Naive thymus-derived CD4-positive, alpha-beta T cell (primary cell): ENCODE measurements at regions not wholly inside any gene's neighbourhood (a gene's known extent, or its start where the extent isn't known, plus 50 kb on each side); places are given as distances from the start of the nearest gene placed in this dataset.

Experiments used
- ATAC-seq: fragments of 150-1000 bp; cut with Tn5 transposase; 2 replicates; pipeline ENCODE4 v1.10.0; 2021; ENCODE audit warnings: mild to moderate bottlenecking, moderate library complexity
- CTCF ChIA-PET: fragments of 350-600 bp; sonication (Branson Sonifier 250); formaldehyde crosslinking; loops from one replicate; lab custom pipeline; 2021; ENCODE audit warnings: antibody characterized with exemption; lab: Charles Lee
- POLR2A ChIA-PET: fragments of 350-600 bp; sonication (Branson Sonifier 250); formaldehyde crosslinking; loops from one replicate; lab custom pipeline; 2021; ENCODE audit warnings: antibody characterized with exemption, inconsistent platforms; lab: Charles Lee
- DNase-seq, 9 donors: peaks; one replicate each; pipeline versions ENCODE4 v3.0.0 to v3.0.0-alpha.2; 2020 to 2022; ENCODE audit warnings: mixed read lengths in 1 of 9
- H3K27ac ChIP-seq: one replicate; pipeline ENCODE4 v1.7.0; 2013; ENCODE audit warnings: mild to moderate bottlenecking, low read depth, low read length, moderate library complexity
- H3K27me3 ChIP-seq, 2 donors: one replicate each; pipeline ENCODE4 v1.7.0; 2013; ENCODE audit warnings: low read length in 2 of 2, mild to moderate bottlenecking in 2 of 2, moderate library complexity in 2 of 2; ENCODE audit not compliant: control insufficient read depth in 2 of 2, insufficient read depth in 2 of 2
- H3K36me3 ChIP-seq, 3 experiments: 1 replicate in 2 of 3; 2 replicates in 1 of 3; pipeline ENCODE4 v1.7.0; 2013; ENCODE audit warnings: low read length in 3 of 3, mild to moderate bottlenecking in 3 of 3, moderate library complexity in 1 of 3; ENCODE audit not compliant: insufficient read depth in 3 of 3, control insufficient read depth in 2 of 3
- H3K4me1 ChIP-seq, 2 donors: one replicate each; pipeline ENCODE4 v1.7.0; 2013; ENCODE audit warnings: low read length in 2 of 2, mild to moderate bottlenecking in 2 of 2, moderate library complexity in 1 of 2; ENCODE audit not compliant: control insufficient read depth in 2 of 2, insufficient read depth in 2 of 2
- H3K4me3 ChIP-seq: 2 replicates; pipeline ENCODE4 v1.7.0; 2013; ENCODE audit warnings: mild to moderate bottlenecking, low read length
- H3K9me3 ChIP-seq, 3 experiments: 1 replicate in 2 of 3; 2 replicates in 1 of 3; pipeline ENCODE4 v1.7.0; 2013; ENCODE audit warnings: low read length in 3 of 3; ENCODE audit not compliant: control insufficient read depth in 2 of 3
- H3K27ac Mint-ChIP-seq, 9 donors: one replicate each; pipeline ENCODE4 v1.8.0; 2020 to 2022; ENCODE audit warnings: mixed read lengths in 9 of 9, mild to moderate bottlenecking in 8 of 9, moderate library complexity in 5 of 9, inconsistent platforms in 2 of 9
- H3K27me3 Mint-ChIP-seq, 5 donors: one replicate each; pipeline ENCODE4 v1.8.0; 2021 to 2022; ENCODE audit warnings: mixed read lengths in 5 of 5, mild to moderate bottlenecking in 1 of 5
- H3K36me3 Mint-ChIP-seq, 5 donors: one replicate each; pipeline ENCODE4 v1.8.0; 2020 to 2022; ENCODE audit warnings: mixed read lengths in 5 of 5, mild to moderate bottlenecking in 3 of 5, inconsistent platforms in 1 of 5
- H3K4me1 Mint-ChIP-seq, 7 donors: one replicate each; pipeline ENCODE4 v1.8.0; 2020 to 2022; ENCODE audit warnings: mixed read lengths in 7 of 7, mild to moderate bottlenecking in 3 of 7, inconsistent platforms in 1 of 7
- H3K4me3 Mint-ChIP-seq, 10 donors: one replicate each; pipeline ENCODE4 v1.8.0; 2020 to 2022; ENCODE audit warnings: mild to moderate bottlenecking in 10 of 10, mixed read lengths in 10 of 10, moderate library complexity in 6 of 10, inconsistent platforms in 2 of 10
- H3K9me3 Mint-ChIP-seq, 11 donors: one replicate each; pipeline ENCODE4 v1.8.0; 2020 to 2022; ENCODE audit warnings: mixed read lengths in 11 of 11, mild to moderate bottlenecking in 4 of 11, inconsistent platforms in 1 of 11, moderate library complexity in 1 of 11
- intact Hi-C, 2 donors: fragments of 100-400 bp; cut with micrococcal nuclease; formaldehyde crosslinking; loops; one replicate each; pipeline ENCODE4 v1.15.1; 2023

DNA sequence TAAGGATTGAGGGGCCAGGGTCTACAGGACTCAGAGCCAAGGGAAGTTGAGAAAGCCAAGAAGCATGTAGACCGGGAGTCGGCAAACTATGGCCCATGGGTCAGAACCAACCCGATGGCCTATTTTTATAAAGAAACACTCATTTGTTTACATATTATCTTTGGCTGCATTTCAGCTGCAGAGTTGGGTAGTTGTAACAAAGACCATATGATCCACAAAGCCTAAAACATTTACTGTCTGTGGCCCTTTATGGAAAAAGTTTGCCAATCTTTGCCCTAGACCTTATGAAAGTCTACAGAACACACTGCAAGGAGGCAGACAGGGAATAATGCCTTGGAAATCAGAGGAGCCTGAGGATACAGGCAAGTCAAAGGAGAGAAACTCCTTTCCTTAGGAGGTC lies 63.2 kb upstream of the MNS1 start:
- no peak overlapping the region for H3K4me3 Mint-ChIP-seq
- CTCF ChIA-PET, result no interaction called here
- H3K27me3 Mint-ChIP-seq, result peaks cover 7 to 17% (median 16%) of the 10 kb centered on the region in 5 donors
- Histone ChIP-seq H3K36me3 (no peaks in the 10 kb centered on the region), H3K27me3 (no peaks in the 10 kb centered on the region), H3K27ac (no peak overlapping the region), H3K4me1 (no peaks in the 10 kb centered on the region), H3K4me3 (no peak overlapping the region), H3K9me3 (no peaks in the 10 kb centered on the region)
- H3K27ac Mint-ChIP-seq, result no peak overlapping the region
- no peaks in the 10 kb centered on the region for H3K4me1 Mint-ChIP-seq
- POLR2A ChIA-PET, result no interaction called here
- ATAC-seq (no peak), DNase-seq (no peak)
- intact Hi-C loops, result no loop called here
- no peaks in the 10 kb centered on the region for H3K9me3 Mint-ChIP-seq
- H3K36me3 Mint-ChIP-seq, result no peaks in the 10 kb centered on the region

DNA sequence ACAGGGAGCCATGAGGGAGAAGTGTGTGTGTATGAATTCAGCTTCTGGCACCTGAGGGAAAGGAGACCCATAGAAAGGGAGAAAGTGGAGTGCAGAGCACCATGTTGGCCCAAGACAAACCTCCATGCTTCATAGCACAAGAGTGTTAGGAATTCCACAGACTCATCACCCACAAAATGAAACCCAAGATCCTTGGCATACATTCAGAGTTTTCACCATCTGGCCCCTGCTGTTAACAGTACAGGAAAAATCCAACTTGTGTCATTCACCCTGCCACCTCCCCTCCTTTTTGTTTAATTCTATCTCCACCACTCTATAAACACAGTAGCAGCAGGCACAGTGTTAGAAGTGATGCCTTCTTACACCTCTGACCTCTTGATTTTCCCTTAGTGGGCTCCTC lies 60.0 kb upstream of the MNS1 start:
- POLR2A ChIA-PET, result no interaction called here
- H3K4me1 Mint-ChIP-seq, result no peaks in the 10 kb centered on the region

DNA sequence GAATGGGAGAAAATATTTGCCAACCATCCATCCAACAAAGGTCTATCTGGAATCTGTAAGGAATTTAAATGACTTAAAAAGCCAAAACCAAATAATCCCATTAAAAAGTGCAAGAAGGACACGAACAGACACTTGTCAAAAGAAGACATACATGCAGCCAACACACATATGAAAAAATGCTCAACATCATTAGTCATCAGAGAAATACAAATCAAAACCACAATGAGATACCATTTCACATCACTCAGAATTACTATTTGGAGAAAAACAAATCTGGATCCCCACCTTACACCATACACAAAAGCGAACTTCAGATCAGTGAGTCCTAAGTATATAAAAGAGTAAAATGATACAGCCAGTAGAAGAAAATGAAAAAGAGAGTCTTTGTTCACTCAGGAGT lies 58.6 kb upstream of the MNS1 start:
- Mint-ChIP-seq H3K9me3 (peaks cover 0 to 17% (median 6%) of the 10 kb centered on the region in 11 donors), H3K4me3 (no peak overlapping the region), H3K27me3 (peaks cover 28 to 42% (median 32%) of the 10 kb centered on the region in 5 donors), H3K27ac (no peak overlapping the region), H3K36me3 (peaks cover 0 to 5% (median 0%) of the 10 kb centered on the region in 5 donors), H3K4me1 (no peaks in the 10 kb centered on the region)
- Histone ChIP-seq H3K4me3 (no peak overlapping the region), H3K36me3 (no peaks in the 10 kb centered on the region), H3K27ac (no peak overlapping the region), H3K9me3 (no peaks in the 10 kb centered on the region), H3K4me1 (no peaks in the 10 kb centered on the region), H3K27me3 (no peaks in the 10 kb centered on the region)
- ChIA-PET CTCF (no interaction called here), POLR2A (no interaction called here)
- no peak for ATAC-seq
- intact Hi-C loops, result no loop called here
- DNase-seq, result no peak

More for the DNA sequence above, 60.0 kb upstream of the MNS1 start:
- ATAC-seq (no peak), DNase-seq (no peak)
- no peak overlapping the region for H3K27ac ChIP-seq
- intact Hi-C loops, result no loop called here
- peaks cover 0 to 10% (median 0%) of the 10 kb centered on the region in 11 donors for H3K9me3 Mint-ChIP-seq
- H3K36me3 Mint-ChIP-seq, result no peaks in the 10 kb centered on the region
- CTCF ChIA-PET, result no interaction called here
- no peaks in the 10 kb centered on the region for H3K36me3 ChIP-seq
- no peak overlapping the region for H3K4me3 ChIP-seq
- H3K27me3 ChIP-seq, result no peaks in the 10 kb centered on the region
- H3K4me3 Mint-ChIP-seq, result no peak overlapping the region
- H3K4me1 ChIP-seq, result no peaks in the 10 kb centered on the region
- no peaks in the 10 kb centered on the region for H3K9me3 ChIP-seq
- peaks cover 20 to 35% (median 23%) of the 10 kb centered on the region in 5 donors for H3K27me3 Mint-ChIP-seq
- no peak overlapping the region for H3K27ac Mint-ChIP-seq

DNA sequence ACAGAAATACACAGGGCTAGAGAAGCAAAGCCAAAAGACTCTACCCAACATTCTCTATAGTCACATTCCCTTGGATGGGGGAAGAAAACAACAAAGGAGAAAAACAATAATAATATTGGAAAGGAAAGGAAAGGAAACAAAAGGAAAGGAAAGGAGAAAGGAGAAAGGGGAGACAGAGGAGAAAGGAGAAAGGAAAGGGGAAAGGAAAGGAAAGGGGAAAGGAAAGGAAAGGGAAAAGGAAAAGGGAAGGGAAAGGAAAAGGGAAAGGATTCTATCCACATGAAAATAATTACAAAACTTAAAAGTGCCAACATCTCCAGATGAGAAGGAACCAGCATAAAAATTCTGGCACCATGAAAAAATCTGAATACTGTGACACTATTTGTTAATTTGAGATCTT lies 54.1 kb upstream of the MNS1 start:
- peaks cover 3 to 44% (median 26%) of the 10 kb centered on the region in 11 donors for H3K9me3 Mint-ChIP-seq
- DNase-seq, result no peak
- no peaks in the 10 kb centered on the region for H3K4me1 ChIP-seq
- H3K27ac Mint-ChIP-seq, result no peak overlapping the region
- no peaks in the 10 kb centered on the region for H3K9me3 ChIP-seq
- no peak for ATAC-seq
- no peaks in the 10 kb centered on the region for H3K4me1 Mint-ChIP-seq
- no peak overlapping the region for H3K27ac ChIP-seq
- no peaks in the 10 kb centered on the region for H3K27me3 ChIP-seq
- intact Hi-C loops, result no loop called here
- H3K4me3 Mint-ChIP-seq, result no peak overlapping the region
- H3K36me3 ChIP-seq, result no peaks in the 10 kb centered on the region
- ChIA-PET CTCF (no interaction called here), POLR2A (no interaction called here)
- peaks cover 23 to 63% (median 48%) of the 10 kb centered on the region in 5 donors for H3K27me3 Mint-ChIP-seq
- H3K4me3 ChIP-seq, result no peak overlapping the region
- peaks cover 0 to 18% (median 6%) of the 10 kb centered on the region in 5 donors for H3K36me3 Mint-ChIP-seq
